ENCODE measurements at regions not wholly inside any gene's neighbourhood (a gene's known extent, or its start where the extent isn't known, plus 50 kb on each side); places are given as distances from the start of the nearest gene placed in this dataset.
"Not testable (repeated sequence)": the region's sequence is repeated elsewhere in the genome, so short reads cannot be mapped to it uniquely, and the experiment has no call there.

DNA sequence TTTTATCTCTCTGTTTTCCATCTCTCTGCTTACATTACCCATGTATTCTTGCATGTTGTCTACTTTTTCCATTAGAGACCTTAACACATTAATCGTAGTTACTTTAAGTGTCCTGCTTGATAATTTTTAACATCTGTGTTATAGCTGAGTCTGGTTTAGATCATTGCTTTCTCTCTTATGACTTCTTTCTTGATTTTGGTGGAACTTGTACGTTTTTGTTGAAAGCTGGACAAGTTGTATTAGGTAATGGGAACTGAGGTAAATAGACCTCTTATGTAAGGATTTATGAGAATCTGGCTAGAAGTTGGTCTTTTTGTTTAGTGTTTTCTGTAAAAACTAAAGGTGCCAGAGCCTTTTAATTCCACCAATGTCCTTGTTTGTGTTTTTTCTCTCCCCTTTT is 100.8 kb upstream of the LYZL2 start:
- no peak for DNase-seq

GRCh38 chr10:30728766-30729165 is 99.2 kb upstream of the LYZL2 start:
- no peak for DNase-seq

GRCh38 chr10:30728127-30728526 is 98.6 kb upstream of the LYZL2 start:
- no peak for DNase-seq

- DNase-seq = no peak
These were observed 98.0 kb upstream of the LYZL2 start for GRCh38 chr10:30727524-30727923.

DNA sequence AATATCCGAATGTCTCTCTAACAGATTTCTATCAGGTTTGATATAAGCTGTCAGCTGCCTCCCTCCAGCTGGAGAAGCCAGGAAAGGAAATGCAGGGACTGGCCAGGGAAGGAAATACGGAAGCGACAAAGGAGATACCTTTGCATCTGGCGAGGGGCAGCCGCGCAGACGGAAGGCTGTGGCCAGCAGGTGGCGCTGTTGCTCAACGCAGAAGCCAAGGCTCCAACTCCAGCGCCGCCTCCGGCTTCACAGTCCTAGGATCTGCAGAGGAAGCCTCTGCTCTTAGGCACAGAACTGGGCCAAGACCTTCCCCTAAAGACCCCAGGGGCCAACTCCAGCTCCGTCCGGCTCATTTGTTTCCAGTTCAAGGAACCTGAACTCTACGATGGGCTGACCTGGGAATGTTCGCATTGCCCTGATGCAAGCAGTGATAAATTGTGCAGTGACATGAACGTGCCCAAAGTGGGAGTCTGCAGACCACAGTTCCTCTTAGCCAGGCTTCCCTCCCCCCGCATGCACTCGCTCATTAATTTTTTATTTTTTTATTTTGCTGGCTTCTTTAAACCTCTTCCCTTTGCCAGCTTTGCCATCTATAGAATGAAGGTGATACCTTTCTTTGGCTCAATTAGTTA is 97.3 kb upstream of the LYZL2 start:
- peak; percentile 19 to 50 for DNase-seq

- no peak for DNase-seq
These were observed 96.1 kb upstream of the LYZL2 start for GRCh38 chr10:30725661-30726060.

DNA sequence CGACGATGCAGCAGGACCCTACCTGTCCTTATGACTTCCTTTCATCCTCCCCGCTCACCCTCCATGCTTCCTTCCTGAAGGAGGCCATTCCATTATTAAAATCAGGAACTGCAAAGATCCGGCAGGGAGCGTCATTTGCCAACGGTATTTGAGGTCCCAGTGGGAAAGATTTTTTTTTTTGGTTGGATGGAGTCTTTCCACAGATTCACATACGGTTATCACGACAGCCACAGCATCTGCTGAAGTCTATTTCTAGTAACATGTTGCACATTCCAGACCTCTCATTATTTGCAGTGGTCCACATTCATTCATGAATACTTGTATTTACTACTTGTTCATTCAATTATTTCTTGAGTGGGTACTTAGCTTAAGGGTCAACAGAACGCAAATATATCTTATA is 94.7 kb upstream of the LYZL2 start:
- no peak for DNase-seq

GRCh38 chr10:30722956-30723620 is 93.5 kb upstream of the LYZL2 start:
- DNase-seq = no peak

DNA sequence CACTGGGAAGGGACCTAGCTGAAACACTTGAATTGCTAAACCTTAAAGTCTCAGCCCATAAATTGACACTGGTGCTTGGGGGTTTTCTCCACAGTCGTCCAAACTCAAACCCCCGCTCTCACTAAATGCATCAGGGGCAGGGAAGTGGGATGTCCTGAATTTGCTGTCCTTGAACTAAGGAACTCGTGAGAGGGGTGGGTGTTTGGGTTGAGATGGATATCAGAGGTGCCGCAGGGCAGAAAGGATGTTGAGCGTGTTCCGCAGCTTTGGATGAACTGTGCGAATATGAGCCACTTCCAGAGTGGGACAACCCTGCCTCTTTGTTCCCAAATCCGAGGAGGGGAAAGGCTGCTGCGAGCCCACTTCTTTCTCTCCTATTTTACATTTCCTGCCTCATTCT is 90.3 kb upstream of the LYZL2 start:
- no peak for DNase-seq

DNA sequence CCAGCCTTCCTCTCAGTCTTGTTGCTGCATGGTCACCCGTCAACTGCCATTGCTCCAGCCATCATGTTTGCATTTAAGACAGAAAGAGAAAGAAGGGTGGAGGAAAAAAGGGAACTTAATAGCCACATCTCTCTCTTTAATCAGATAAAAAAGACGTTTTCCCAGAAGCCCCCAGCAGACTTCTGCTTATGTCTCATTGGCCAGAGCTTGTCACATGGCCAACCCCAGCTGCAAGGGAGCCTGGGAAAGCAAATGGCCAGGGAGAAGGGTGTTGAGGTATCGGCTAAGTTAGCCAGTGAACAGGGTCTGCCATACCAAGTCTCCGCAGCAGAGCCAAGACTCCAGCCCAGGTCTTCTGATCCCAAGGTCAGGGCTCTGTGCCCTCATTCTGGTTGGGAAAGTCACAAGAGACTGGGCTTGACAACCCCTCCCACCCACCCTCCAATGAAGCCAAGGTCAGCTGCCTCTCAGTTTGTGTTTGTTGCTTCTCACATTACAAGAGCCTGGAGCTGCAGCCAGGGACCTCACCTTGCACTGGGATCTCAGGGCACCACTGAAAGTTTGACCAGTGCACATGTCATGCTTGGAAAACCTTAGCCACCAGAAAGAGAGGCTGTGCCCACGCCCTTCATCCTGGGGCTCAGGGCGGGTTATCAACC is 80.3 kb upstream of the LYZL2 start:
- DNase-seq = no peak

DNA sequence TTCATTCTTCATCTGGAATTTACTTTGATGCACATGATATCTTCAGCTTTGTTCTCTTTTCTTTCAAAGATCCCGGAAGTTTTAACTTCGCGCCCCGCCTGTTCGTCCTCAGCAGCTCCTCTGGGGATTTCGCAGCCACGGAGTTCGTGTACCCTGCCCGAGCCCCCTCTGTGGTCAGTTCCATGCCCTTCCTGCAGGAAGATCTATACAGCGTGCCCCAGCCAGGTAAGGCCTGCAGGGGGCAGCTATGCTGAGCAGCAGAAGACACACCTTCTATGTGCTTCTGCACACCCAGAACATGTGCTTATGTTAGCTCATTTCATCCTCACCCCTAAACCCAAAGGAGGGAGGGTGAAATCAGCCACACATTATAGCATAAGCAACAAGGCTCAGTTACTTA is 79.7 kb upstream of the LYZL2 start:
- DNase-seq = no peak

GRCh38 chr10:30708234-30708633 is 78.7 kb upstream of the LYZL2 start:
- no peak for DNase-seq

DNA sequence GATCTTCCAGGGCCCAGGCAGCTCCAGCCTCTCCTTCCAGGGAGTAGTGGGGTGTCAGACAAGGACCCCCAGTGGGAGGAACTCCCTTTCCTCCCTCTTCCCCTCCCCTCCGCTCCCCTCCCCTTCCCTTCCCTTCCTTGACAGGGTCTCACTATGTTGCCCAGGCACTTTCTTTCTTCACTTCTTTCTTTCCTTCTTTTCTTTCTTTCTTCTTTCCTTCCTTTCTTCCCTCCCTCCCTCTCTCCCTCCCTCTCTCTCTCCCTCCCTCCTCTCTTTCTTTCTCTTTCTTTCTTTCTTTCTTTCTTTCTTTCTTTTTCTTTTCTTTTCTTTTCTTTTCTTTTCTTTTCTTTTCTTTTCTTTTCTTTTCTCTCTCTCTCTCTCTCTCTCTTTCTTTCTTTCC is 76.6 kb upstream of the LYZL2 start:
- not testable (repeated sequence) for DNase-seq

GRCh38 chr10:30705625-30706149 is 76.1 kb upstream of the LYZL2 start:
- DNase-seq = no peak

DNA sequence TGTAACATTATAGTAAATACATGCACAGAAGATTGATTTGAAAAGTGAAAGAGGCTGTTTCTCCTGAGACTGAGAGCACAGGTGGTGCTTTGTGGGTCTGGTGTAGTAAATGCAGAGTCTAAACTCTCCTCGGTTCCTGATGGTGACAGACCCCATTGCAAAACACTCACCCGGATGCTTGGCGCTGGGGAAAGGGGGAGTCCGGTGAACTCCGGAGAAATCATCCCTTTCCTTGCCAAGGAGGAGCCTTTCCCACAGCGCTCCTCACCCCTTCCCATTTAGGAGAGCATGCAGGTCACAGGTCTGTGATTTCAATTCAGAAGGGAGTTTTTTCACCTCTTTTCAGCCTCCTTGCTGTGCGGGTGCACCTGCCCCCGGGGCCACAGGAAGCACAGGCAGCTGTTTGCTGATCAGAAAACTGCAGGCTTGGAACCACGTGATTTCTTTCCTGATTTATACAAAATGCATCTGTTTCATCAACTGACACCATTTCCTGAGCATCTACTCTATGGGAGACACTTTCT is 75.6 kb upstream of the LYZL2 start:
- DNase-seq = peak in 1 of 2 experiments; percentile 4

DNA sequence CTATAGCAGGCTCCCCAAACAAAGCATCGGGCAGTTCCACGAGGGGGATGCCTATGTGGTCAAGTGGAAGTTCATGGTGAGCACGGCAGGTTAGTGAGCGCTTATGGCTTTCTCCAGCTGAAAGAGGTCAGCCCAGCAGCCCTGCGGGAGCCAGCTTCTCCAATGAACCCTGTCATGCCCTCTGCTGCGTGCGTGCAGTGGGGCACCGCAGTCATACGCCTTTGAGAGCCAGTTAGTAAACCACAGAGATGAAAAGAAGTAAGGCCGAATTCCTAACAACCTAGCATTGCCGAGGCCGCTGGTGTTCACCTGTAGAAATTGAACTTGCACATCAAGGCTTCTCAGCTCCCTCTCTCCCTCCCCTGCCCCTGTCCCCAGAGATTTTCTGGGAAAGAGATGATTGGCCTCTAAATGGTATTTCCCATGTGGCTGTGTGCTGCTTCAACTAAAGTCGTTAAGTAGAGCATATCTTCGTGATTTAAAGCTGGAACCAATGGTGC is 75.1 kb upstream of the LYZL2 start:
- not testable (repeated sequence) for DNase-seq

GRCh38 chr10:30704026-30704600 is 74.6 kb upstream of the LYZL2 start:
- no peak for DNase-seq

DNA sequence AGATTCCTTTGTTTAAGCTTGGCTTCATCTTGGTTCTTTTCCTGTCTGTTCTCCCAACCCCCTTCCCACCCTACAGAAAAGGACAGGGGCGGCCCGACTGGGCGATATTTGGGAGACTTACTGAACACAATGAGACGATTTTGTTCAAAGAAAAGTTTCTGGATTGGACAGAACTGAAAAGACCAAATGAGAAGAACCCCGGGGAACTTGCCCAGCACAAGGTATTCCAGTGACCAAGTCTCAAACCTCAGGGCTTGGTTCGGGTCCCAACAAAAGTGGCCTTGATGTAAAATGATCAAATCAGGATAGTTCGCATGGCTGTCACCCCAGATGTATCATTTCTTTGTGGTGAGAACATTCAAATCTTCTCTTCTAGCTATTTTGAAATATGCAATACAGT is 73.9 kb upstream of the LYZL2 start:
- DNase-seq = not testable (repeated sequence)

- DNase-seq = no peak
These were observed 73.3 kb upstream of the LYZL2 start for GRCh38 chr10:30702860-30703259.

DNA sequence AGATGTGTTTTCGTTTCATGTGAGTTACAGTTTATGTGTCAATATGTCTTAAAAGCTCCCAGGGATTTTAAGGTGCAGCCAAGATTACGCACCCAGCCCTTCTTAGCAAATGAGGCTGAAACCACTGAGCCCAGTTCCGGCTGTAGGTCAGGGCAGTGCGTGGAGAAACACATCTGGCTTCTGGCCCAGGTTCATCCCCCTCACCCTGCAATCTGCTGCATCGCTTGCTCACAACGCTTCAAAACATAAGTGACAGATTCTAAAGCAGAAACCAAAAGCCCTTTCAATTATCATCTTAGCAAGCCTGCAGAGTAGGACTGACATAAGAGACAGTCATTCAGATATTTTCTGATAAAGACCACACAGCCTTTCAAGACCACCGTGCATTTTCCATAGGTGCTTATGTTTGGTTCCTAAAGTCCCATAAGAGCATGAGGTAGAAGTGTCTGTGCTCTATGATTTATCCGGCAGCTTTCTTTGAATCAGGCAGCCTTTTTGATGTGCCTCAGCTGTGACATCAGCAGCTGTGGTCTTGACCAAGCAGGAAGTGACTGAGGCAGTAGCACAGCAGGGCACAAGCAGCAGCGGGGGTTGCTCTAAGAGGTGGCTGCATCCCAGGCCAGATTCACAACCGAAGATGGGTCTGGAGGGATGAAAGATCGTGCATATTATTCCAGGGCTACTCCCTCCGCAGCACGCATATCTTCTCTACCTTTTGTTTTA is 72.1 kb upstream of the LYZL2 start:
- DNase-seq = peak in 1 of 2 experiments; percentile 9

- no peak for DNase-seq
These were observed 68.3 kb upstream of the LYZL2 start for GRCh38 chr10:30697806-30698205.

- DNase-seq = not testable (repeated sequence)
These were observed 67.7 kb upstream of the LYZL2 start for GRCh38 chr10:30697221-30697620.
